ENCODE measurements at regions not wholly inside any gene's neighbourhood (a gene's known extent, or its start where the extent isn't known, plus 50 kb on each side); places are given as distances from the start of the nearest gene placed in this dataset.

DNA sequence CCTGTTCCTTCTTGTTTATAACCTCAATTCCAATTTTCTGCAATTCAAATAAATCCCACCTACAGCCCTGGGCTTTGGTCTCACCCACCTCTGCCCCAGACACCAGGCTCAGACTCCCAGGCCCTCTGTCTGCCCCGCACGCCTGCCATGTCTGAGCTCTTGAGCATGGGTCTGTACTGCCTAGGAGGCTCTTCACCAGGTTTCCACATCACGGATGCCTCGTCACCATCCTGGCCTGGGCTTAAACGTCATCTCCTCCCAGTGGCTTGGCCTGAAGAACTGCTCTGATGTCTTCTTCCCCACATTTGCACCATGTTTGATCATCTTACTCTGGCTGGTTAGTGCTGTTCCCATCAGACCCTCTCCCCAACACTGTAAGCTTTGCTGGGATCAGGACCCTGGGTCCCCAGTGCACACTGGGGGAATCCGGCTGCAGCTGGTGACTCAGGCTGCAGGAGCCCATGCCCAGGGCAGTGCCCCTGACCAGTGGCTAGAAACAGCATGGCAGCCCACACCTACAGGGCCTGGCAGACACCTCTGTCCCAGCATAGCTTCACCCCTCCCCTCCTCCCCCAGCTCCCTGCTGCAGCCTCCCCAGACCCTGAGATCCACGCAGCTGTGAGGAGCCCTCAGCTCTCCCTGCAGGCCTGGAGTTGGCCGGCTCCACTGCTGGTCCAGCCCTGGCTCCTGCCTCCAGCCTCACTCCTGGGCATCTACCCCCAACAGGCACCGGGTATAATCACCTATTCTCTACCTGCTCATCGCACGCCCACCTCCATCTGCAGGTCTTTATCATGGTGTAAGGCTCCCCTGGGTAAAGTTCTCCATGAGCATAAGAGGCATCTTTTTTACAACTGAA, 162.8 kb upstream of the NSMCE3 start:
- no peak overlapping the region for H2AFZ ChIP-seq (ENCODE audit: low read depth, low read length)
- no peaks in the 10 kb centered on the region for H3K79me2 ChIP-seq (ENCODE audit: control insufficient read depth, insufficient read depth, low read length)
- dilution Hi-C loops (cut with MboI; ENCODE audit: extremely low pct_ligation_motif_present, low sequenced_read_pairs) = no loop called here
- no peaks in the 10 kb centered on the region for H3K9me3 ChIP-seq (replicated peaks; ENCODE audit: control insufficient read depth, insufficient read depth, low read length)
- no peak for FAIRE-seq
- no peak overlapping the region for H3K4me3 ChIP-seq (replicated peaks in 1 of 3; ENCODE audit: insufficient read depth in 1 of 3, low read depth in 1 of 3, low read length in 3 of 3)
- no peak for DNase-seq (ENCODE audit: low read depth, low spot score)
- H3K27ac ChIP-seq (ENCODE audit: insufficient read depth, low read depth, low read length) = no peak overlapping the region
- H3K4me1 ChIP-seq (ENCODE audit: control insufficient read depth, extremely low read depth, insufficient read depth, low read length) = no peaks in the 10 kb centered on the region
- H3K4me2 ChIP-seq (ENCODE audit: insufficient read depth, low read length) = no peak overlapping the region
- no peaks in the 10 kb centered on the region for H3K27me3 ChIP-seq (ENCODE audit: control insufficient read depth in 2 of 2, insufficient read depth in 2 of 2, low read length in 2 of 2)
- H4K20me1 ChIP-seq (replicated peaks; ENCODE audit: control insufficient read depth, extremely low read depth, insufficient read depth, low read length) = no peaks in the 10 kb centered on the region
- no peaks in the 10 kb centered on the region for H3K36me3 ChIP-seq (ENCODE audit: control insufficient read depth in 2 of 2, extremely low read depth in 1 of 2, insufficient read depth in 2 of 2, low read length in 2 of 2)
- CTCF ChIA-PET = interaction anchor here (1.0 kb wide), 1 partner anchor 11 kb away, joined by 3 read pairs; no protein-coding TSS in a partner anchor
- H3K9me1 ChIP-seq (replicated peaks; ENCODE audit: control insufficient read depth, extremely low read depth, insufficient read depth, low read length) = no peaks in the 10 kb centered on the region
- no peak overlapping the region for H3K9ac ChIP-seq (replicated peaks; ENCODE audit: extremely low read depth, insufficient read depth, low read length)
- intact Hi-C loops (cut with micrococcal nuclease) = no loop called here
- POLR2A ChIA-PET = no interaction called here
- TF ChIP-seq POLR2A (IDR thresholded peaks at IDR 0.05; ENCODE audit: low read depth, low read length) (no peak), POLR2AphosphoS5 (IDR thresholded peaks at IDR 0.05; ENCODE audit: insufficient read depth, low read depth, low read length) (no peak), FOS (IDR thresholded peaks at IDR 0.05; ENCODE audit: borderline replicate concordance, insufficient read depth, low read length) (no peak), JUN (IDR thresholded peaks at IDR 0.05; ENCODE audit: borderline replicate concordance, insufficient read depth, insufficient read length, low read depth) (no peak), MYC (IDR thresholded peaks at IDR 0.05; ENCODE audit: low read depth, low read length) (no peak)
- TF ChIP-seq, protein P1, sequence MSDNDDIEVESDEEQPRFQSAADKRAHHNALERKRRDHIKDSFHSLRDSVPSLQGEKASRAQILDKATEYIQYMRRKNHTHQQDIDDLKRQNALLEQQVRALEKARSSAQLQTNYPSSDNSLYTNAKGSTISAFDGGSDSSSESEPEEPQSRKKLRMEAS (IDR thresholded peaks at IDR 0.05; ENCODE audit: insufficient read depth, insufficient read length) = no peak
- no TSS peak for BruUV-seq (replicated peaks)

DNA sequence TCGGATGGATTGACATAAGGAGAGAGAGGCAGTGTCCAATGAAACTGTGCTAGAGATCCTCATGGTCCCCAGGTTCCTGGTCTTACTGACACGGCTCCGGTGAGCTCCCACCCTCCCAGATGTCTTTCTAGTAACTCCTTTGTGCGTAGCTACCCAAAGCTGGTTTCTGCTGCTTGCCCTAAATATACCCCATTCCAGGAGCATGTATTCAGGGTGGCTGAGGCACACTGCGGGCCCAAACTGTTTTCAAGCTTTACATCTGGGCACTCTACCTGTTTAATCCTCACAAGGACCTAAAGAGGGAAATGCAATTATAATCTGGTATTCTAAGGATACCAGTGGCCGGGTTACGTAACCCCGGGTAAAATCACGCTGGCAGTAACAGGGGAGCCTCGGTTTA, 161.2 kb upstream of the NSMCE3 start:
- Histone ChIP-seq H3K9me1 (replicated peaks; ENCODE audit: control insufficient read depth, extremely low read depth, insufficient read depth, low read length) (no peaks in the 10 kb centered on the region), H2AFZ (ENCODE audit: low read depth, low read length) (no peak overlapping the region), H3K4me3 (replicated peaks in 1 of 3; ENCODE audit: insufficient read depth in 1 of 3, low read depth in 1 of 3, low read length in 3 of 3) (no peak overlapping the region), H4K20me1 (replicated peaks; ENCODE audit: control insufficient read depth, extremely low read depth, insufficient read depth, low read length) (no peaks in the 10 kb centered on the region), H3K4me2 (ENCODE audit: insufficient read depth, low read length) (no peak overlapping the region), H3K27me3 (ENCODE audit: control insufficient read depth in 2 of 2, insufficient read depth in 2 of 2, low read length in 2 of 2) (no peaks in the 10 kb centered on the region), H3K27ac (ENCODE audit: insufficient read depth, low read depth, low read length) (no peak overlapping the region), H3K4me1 (ENCODE audit: control insufficient read depth, extremely low read depth, insufficient read depth, low read length) (no peaks in the 10 kb centered on the region), H3K36me3 (ENCODE audit: control insufficient read depth in 2 of 2, extremely low read depth in 1 of 2, insufficient read depth in 2 of 2, low read length in 2 of 2) (no peaks in the 10 kb centered on the region), H3K9me3 (replicated peaks; ENCODE audit: control insufficient read depth, insufficient read depth, low read length) (no peaks in the 10 kb centered on the region), H3K79me2 (ENCODE audit: control insufficient read depth, insufficient read depth, low read length) (no peaks in the 10 kb centered on the region), H3K9ac (replicated peaks; ENCODE audit: extremely low read depth, insufficient read depth, low read length) (no peak overlapping the region)
- TF ChIP-seq GATA2 (IDR thresholded peaks at IDR 0.05; ENCODE audit: insufficient read depth, insufficient read length, low read depth, low read length) (no peak), EZH2 (IDR thresholded peaks at IDR 0.05; ENCODE audit: borderline replicate concordance, low read depth, low read length, severe bottlenecking) (no peak), MYC (IDR thresholded peaks at IDR 0.05; ENCODE audit: low read depth, low read length) (no peak), POLR2AphosphoS5 (IDR thresholded peaks at IDR 0.05; ENCODE audit: insufficient read depth, low read depth, low read length) (no peak), JUN (IDR thresholded peaks at IDR 0.05; ENCODE audit: borderline replicate concordance, insufficient read depth, insufficient read length, low read depth) (no peak), FOS (IDR thresholded peaks at IDR 0.05; ENCODE audit: borderline replicate concordance, insufficient read depth, low read length) (no peak), POLR2A (IDR thresholded peaks at IDR 0.05; ENCODE audit: low read depth, low read length) (no peak)
- TF ChIP-seq, protein P1 (IDR thresholded peaks at IDR 0.05; ENCODE audit: insufficient read depth, insufficient read length) = no peak
- TF ChIP-seq, protein P2, sequence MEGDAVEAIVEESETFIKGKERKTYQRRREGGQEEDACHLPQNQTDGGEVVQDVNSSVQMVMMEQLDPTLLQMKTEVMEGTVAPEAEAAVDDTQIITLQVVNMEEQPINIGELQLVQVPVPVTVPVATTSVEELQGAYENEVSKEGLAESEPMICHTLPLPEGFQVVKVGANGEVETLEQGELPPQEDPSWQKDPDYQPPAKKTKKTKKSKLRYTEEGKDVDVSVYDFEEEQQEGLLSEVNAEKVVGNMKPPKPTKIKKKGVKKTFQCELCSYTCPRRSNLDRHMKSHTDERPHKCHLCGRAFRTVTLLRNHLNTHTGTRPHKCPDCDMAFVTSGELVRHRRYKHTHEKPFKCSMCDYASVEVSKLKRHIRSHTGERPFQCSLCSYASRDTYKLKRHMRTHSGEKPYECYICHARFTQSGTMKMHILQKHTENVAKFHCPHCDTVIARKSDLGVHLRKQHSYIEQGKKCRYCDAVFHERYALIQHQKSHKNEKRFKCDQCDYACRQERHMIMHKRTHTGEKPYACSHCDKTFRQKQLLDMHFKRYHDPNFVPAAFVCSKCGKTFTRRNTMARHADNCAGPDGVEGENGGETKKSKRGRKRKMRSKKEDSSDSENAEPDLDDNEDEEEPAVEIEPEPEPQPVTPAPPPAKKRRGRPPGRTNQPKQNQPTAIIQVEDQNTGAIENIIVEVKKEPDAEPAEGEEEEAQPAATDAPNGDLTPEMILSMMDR (IDR thresholded peaks at IDR 0.05; ENCODE audit: extremely low read depth in 1 of 2, insufficient read depth in 1 of 2, low read depth in 1 of 2, low read length in 2 of 2) = no peak
- DNase-seq (ENCODE audit: low read depth, low spot score) = no peak
- CTCF ChIA-PET = no interaction called here
- FAIRE-seq = no peak
- dilution Hi-C loops (cut with MboI; ENCODE audit: extremely low pct_ligation_motif_present, low sequenced_read_pairs) (no loop called here), intact Hi-C loops (cut with micrococcal nuclease) (no loop called here)
- POLR2A ChIA-PET = no interaction called here
- BruUV-seq (replicated peaks) = no TSS peak
